IMR-90 (cell line): ENCODE measurements at regions not wholly inside any gene's neighbourhood (a gene's known extent, or its start where the extent isn't known, plus 50 kb on each side); places are given as distances from the start of the nearest gene placed in this dataset.

Experiments used
- ATAC-seq: fragments of 200-7000 bp; cut with Tn5 transposase; 2 replicates; pipeline ENCODE4 v1.9.1; 2020; ENCODE audit warnings: low read depth, mild to moderate bottlenecking, moderate library complexity
- BruUV-seq: library from RNA; stranded (reverse); fragments of 400-500 nt; replicated peaks from 2 replicates; lab custom pipeline; 2021; lab: Mats Ljungman, UMichigan
- CTCF ChIA-PET: fragments of 300-600 bp; formaldehyde crosslinking; extraction: SDS; loops from one replicate; lab custom pipeline; 2021; ENCODE audit warnings: antibody characterized with exemption; lab: Yijun Ruan, JAX
- POLR2A ChIA-PET: fragments of 300-600 bp; sonication (Branson Sonifier 250); formaldehyde crosslinking; loops from one replicate; lab custom pipeline; 2022; ENCODE audit warnings: antibody characterized with exemption; ENCODE audit not compliant: unreplicated experiment; lab: Charles Lee
- DNase-seq: peaks from one replicate; pipeline ENCODE4 v3.0.0; 2013
- H2AFZ ChIP-seq: replicated peaks from 2 replicates; pipeline ENCODE3; 2013; ENCODE audit warnings: low read length, mild to moderate bottlenecking; ENCODE audit not compliant: poor library complexity
- H2AK5ac ChIP-seq: 2 replicates; pipeline ENCODE4 v1.6.1; 2013; ENCODE audit warnings: low read depth, low read length, inconsistent platforms
- H2AK9ac ChIP-seq: replicated peaks from 2 replicates; pipeline ENCODE3; 2013; ENCODE audit warnings: mild to moderate bottlenecking, low read depth, low read length, moderate library complexity; ENCODE audit not compliant: poor library complexity
- H2BK120ac ChIP-seq: 2 replicates; pipeline ENCODE4 v1.6.1; 2013; ENCODE audit warnings: low read depth, low read length, inconsistent platforms
- H2BK15ac ChIP-seq: 3 replicates; pipeline ENCODE4 v1.6.1; 2013; ENCODE audit warnings: low read depth, low read length, inconsistent platforms
- H2BK20ac ChIP-seq: 2 replicates; pipeline ENCODE4 v1.6.1; 2013; ENCODE audit warnings: low read depth, mild to moderate bottlenecking, inconsistent platforms, low read length, moderate library complexity
- H2BK5ac ChIP-seq: 2 replicates; pipeline ENCODE4 v1.6.1; 2013; ENCODE audit warnings: mild to moderate bottlenecking, low read depth, low read length, inconsistent platforms; ENCODE audit not compliant: poor library complexity, severe bottlenecking
- H3K14ac ChIP-seq: replicated peaks from 2 replicates; pipeline ENCODE4 v1.6.1; 2013; ENCODE audit warnings: low read depth, low read length, inconsistent platforms
- H3K18ac ChIP-seq: 2 replicates; pipeline ENCODE4 v1.6.1; 2013; ENCODE audit warnings: low read depth, low read length, control low read depth
- H3K23ac ChIP-seq: 2 replicates; pipeline ENCODE4 v1.6.1; 2013; ENCODE audit warnings: low read depth, low read length, inconsistent platforms
- H3K27ac ChIP-seq: 2 replicates; pipeline ENCODE4 v1.5.1; 2013; ENCODE audit warnings: mild to moderate bottlenecking, control low read depth, low read length; ENCODE audit not compliant: insufficient read depth
- H3K27me3 ChIP-seq: 2 replicates; pipeline ENCODE4 v1.6.1; 2013; ENCODE audit warnings: low read length; ENCODE audit not compliant: control insufficient read depth, insufficient read depth
- H3K36me3 ChIP-seq: 2 replicates; pipeline ENCODE4 v1.6.1; 2013; ENCODE audit warnings: low read length, mixed read lengths; ENCODE audit not compliant: control insufficient read depth, insufficient read depth
- H3K4ac ChIP-seq: 2 replicates; pipeline ENCODE4 v1.6.1; 2013; ENCODE audit warnings: low read depth, low read length, inconsistent platforms
- H3K4me1 ChIP-seq: 2 replicates; pipeline ENCODE4 v1.6.1; 2013; ENCODE audit warnings: low read length, mixed read lengths; ENCODE audit not compliant: control insufficient read depth, insufficient read depth
- H3K4me2 ChIP-seq: 2 replicates; pipeline ENCODE4 v1.6.1; 2013; ENCODE audit warnings: low read depth, mild to moderate bottlenecking, control low read depth, low read length, moderate library complexity
- H3K4me3 ChIP-seq: 2 replicates; pipeline ENCODE4 v1.5.1; 2013; ENCODE audit warnings: low read depth, mild to moderate bottlenecking, control low read depth, low read length, moderate library complexity; ENCODE audit not compliant: insufficient read depth
- H3K56ac ChIP-seq: 2 replicates; pipeline ENCODE4 v1.6.1; 2013; ENCODE audit warnings: low read length, inconsistent platforms; ENCODE audit not compliant: insufficient read depth; ENCODE audit errors: extremely low read depth
- H3K79me1 ChIP-seq, 2 experiments: 2 replicates each; pipeline ENCODE4 v1.6.1; 2013; ENCODE audit warnings: low read length in 2 of 2, inconsistent platforms in 1 of 2, low read depth in 1 of 2
- H3K9ac ChIP-seq: 2 replicates; pipeline ENCODE4 v1.6.1; 2013; ENCODE audit warnings: low read depth, low read length, control low read depth
- H3K9me1 ChIP-seq: 2 replicates; pipeline ENCODE4 v1.6.1; 2013; ENCODE audit warnings: low read length, inconsistent platforms; ENCODE audit not compliant: insufficient read depth
- H3K9me3 ChIP-seq: 2 replicates; pipeline ENCODE4 v1.6.1; 2013; ENCODE audit warnings: low read length; ENCODE audit not compliant: control insufficient read depth, insufficient read depth
- H4K20me1 ChIP-seq: 2 replicates; pipeline ENCODE4 v1.6.1; 2013; ENCODE audit warnings: low read length, inconsistent platforms; ENCODE audit not compliant: insufficient read depth
- H4K5ac ChIP-seq: 2 replicates; pipeline ENCODE4 v1.6.1; 2013; ENCODE audit warnings: mild to moderate bottlenecking, low read depth, low read length, control low read depth
- H4K8ac ChIP-seq, 2 experiments: 2 replicates each; pipeline ENCODE4 v1.6.1; 2013; ENCODE audit warnings: low read depth in 2 of 2, low read length in 2 of 2, control low read depth in 1 of 2, inconsistent platforms in 1 of 2
- H4K91ac ChIP-seq: 2 replicates; pipeline ENCODE4 v1.6.1; 2013; ENCODE audit warnings: low read depth, low read length, inconsistent platforms; ENCODE audit not compliant: insufficient read depth
- BHLHE40 ChIP-seq: fragments of 150-350 bp; IDR thresholded peaks from 2 replicates; pipeline ENCODE4 v1.6.1; 2016; ENCODE audit warnings: mild to moderate bottlenecking, low read depth, low read length
- ELK1 ChIP-seq: fragments of 150-350 bp; IDR thresholded peaks from 2 replicates; pipeline ENCODE4 v1.6.1; 2016; ENCODE audit warnings: low read depth, mild to moderate bottlenecking, low read length, moderate library complexity, borderline replicate concordance
- MAFK ChIP-seq: IDR thresholded peaks from 2 replicates; pipeline ENCODE4 v1.6.1; 2012; ENCODE audit warnings: low read depth, low read length, improper control_type of control experiment
- MAZ ChIP-seq: IDR thresholded peaks from 2 replicates; pipeline ENCODE4 v1.6.1; 2012; ENCODE audit warnings: low read depth, mild to moderate bottlenecking, low read length, improper control_type of control experiment, moderate library complexity, borderline replicate concordance
- RFX5 ChIP-seq: IDR thresholded peaks from 2 replicates; pipeline ENCODE4 v1.8.0; 2012; ENCODE audit warnings: low read depth, mild to moderate bottlenecking, low read length, moderate library complexity
- SMC3 ChIP-seq: fragments of 150-350 bp; IDR thresholded peaks from 2 replicates; pipeline ENCODE4 v1.6.1; 2016; ENCODE audit warnings: low read depth, mild to moderate bottlenecking, antibody characterized with exemption, low read length, moderate library complexity
- WGBS, 2 experiments: methylation state at CpG; one replicate each; pipeline versions ENCODE4 v1.1.5 to v1.1.7; 2013; ENCODE audit warnings: missing lambda C conversion rate in 2 of 2; ENCODE audit not compliant: insufficient read length in 1 of 2; ENCODE audit errors: extremely low coverage in 2 of 2; 5-methylcytosine and 5-hydroxymethylcytosine counted together
- dilution Hi-C: fragments of 300-500 bp; cut with HindIII; formaldehyde crosslinking; loops from one replicate; pipeline ENCODE4 v1.14.3; 2018; ENCODE audit warnings: low sequenced_read_pairs; ENCODE audit not compliant: unreplicated experiment
- in situ Hi-C: fragments of 300-500 bp; cut with MboI; formaldehyde crosslinking; loops from 3 replicates; pipeline ENCODE4 v1.14.3; 2019; ENCODE audit warnings: low sequenced_read_pairs, inconsistent platforms, mixed read lengths
- intact Hi-C: fragments of 100-400 bp; cut with micrococcal nuclease; formaldehyde crosslinking; loops from 2 replicates; pipeline ENCODE4 v1.10.0; 2022
- TF ChIP-seq, protein P1 (sequence below): conservative IDR thresholded peaks from 2 replicates; pipeline ENCODE4 v1.5.1; 2012; ENCODE audit warnings: mild to moderate bottlenecking, low read depth, low read length, improper control_type of control experiment

- no peak overlapping the region for H3K27ac ChIP-seq
- no peak overlapping the region for H3K4me2 ChIP-seq
- H3K23ac ChIP-seq, result no peak overlapping the region
- no peaks in the 10 kb centered on the region for H4K20me1 ChIP-seq
- H2AFZ ChIP-seq, result no peak overlapping the region
- H3K9me3 ChIP-seq, result no peaks in the 10 kb centered on the region
- TF ChIP-seq ELK1 (no peak), RFX5 (no peak), BHLHE40 (no peak), SMC3 (no peak), MAFK (no peak), MAZ (no peak)
- TF ChIP-seq, protein P1, sequence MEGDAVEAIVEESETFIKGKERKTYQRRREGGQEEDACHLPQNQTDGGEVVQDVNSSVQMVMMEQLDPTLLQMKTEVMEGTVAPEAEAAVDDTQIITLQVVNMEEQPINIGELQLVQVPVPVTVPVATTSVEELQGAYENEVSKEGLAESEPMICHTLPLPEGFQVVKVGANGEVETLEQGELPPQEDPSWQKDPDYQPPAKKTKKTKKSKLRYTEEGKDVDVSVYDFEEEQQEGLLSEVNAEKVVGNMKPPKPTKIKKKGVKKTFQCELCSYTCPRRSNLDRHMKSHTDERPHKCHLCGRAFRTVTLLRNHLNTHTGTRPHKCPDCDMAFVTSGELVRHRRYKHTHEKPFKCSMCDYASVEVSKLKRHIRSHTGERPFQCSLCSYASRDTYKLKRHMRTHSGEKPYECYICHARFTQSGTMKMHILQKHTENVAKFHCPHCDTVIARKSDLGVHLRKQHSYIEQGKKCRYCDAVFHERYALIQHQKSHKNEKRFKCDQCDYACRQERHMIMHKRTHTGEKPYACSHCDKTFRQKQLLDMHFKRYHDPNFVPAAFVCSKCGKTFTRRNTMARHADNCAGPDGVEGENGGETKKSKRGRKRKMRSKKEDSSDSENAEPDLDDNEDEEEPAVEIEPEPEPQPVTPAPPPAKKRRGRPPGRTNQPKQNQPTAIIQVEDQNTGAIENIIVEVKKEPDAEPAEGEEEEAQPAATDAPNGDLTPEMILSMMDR, result no peak
- H4K8ac ChIP-seq, result no peak overlapping the region
- H3K14ac ChIP-seq, result no peak overlapping the region
- no TSS peak for BruUV-seq
- H3K4ac ChIP-seq, result no peak overlapping the region
- no peaks in the 10 kb centered on the region for H3K36me3 ChIP-seq
- no peak overlapping the region for H4K91ac ChIP-seq
- intact Hi-C loops (no loop called here), in situ Hi-C loops (no loop called here), dilution Hi-C loops (no loop called here)
- H2AK5ac ChIP-seq, result no peak overlapping the region
- ChIA-PET POLR2A (no interaction called here), CTCF (no interaction called here)
- no peaks in the 10 kb centered on the region for H3K9me1 ChIP-seq
- no peak overlapping the region for H2BK15ac ChIP-seq
- H3K4me3 ChIP-seq, result no peak overlapping the region
- no peak overlapping the region for H4K5ac ChIP-seq
- no peak overlapping the region for H2BK120ac ChIP-seq
- WGBS, 2 experiments, result 66% methylated on average over 2 of the region's 3 CpGs; no CpG with 5 or more reads in 1 of the 2 experiments
- ATAC-seq (no peak), DNase-seq (no peak)
- H3K56ac ChIP-seq, result no peak overlapping the region
- H3K79me1 ChIP-seq, result no peaks in the 10 kb centered on the region
- H2AK9ac ChIP-seq, result no peak overlapping the region
- H2BK5ac ChIP-seq, result no peak overlapping the region
- H3K4me1 ChIP-seq, result no peaks in the 10 kb centered on the region
- no peak overlapping the region for H3K9ac ChIP-seq
- no peaks in the 10 kb centered on the region for H3K27me3 ChIP-seq
- H2BK20ac ChIP-seq, result no peak overlapping the region
- no peak overlapping the region for H3K18ac ChIP-seq
These were observed 75.9 kb upstream of the DAPK1 start for GRCh38 chr9:87421734-87422133.
